Adipocyte (in vitro differentiated cells): ENCODE measurements at regions not wholly inside any gene's neighbourhood (a gene's known extent, or its start where the extent isn't known, plus 50 kb on each side); places are given as distances from the start of the nearest gene placed in this dataset.
A peak's percentile ranks its signal among the peaks of the same experiment; 100 is the strongest.

Experiments
- DNase-seq: peaks from one replicate; pipeline ENCODE4 v3.0.0-alpha.2; 2015; ENCODE audit warnings: low read depth
- H3K27me3 ChIP-seq: replicated peaks from 2 replicates; pipeline ENCODE4 v1.7.0; 2013; ENCODE audit warnings: mild to moderate bottlenecking, low read length, moderate library complexity; ENCODE audit not compliant: control insufficient read depth, insufficient read depth
- H3K36me3 ChIP-seq: 2 replicates; pipeline ENCODE4 v1.7.0; 2013; ENCODE audit warnings: low read length, mild to moderate bottlenecking, moderate library complexity; ENCODE audit not compliant: control insufficient read depth, insufficient read depth, severe bottlenecking
- H3K4me1 ChIP-seq: 2 replicates; pipeline ENCODE4 v1.7.0; 2013; ENCODE audit warnings: mild to moderate bottlenecking, low read length, moderate library complexity; ENCODE audit not compliant: control insufficient read depth, insufficient read depth
- H3K4me3 ChIP-seq: 2 replicates; pipeline ENCODE4 v1.7.0; 2013; ENCODE audit warnings: mild to moderate bottlenecking, low read length, moderate library complexity
- H3K9ac ChIP-seq: 2 replicates; pipeline ENCODE4 v1.7.0; 2013; ENCODE audit warnings: mild to moderate bottlenecking, low read length, moderate library complexity
- H3K9me3 ChIP-seq: 2 replicates; pipeline ENCODE4 v1.7.0; 2013; ENCODE audit warnings: mild to moderate bottlenecking, low read length, moderate library complexity; ENCODE audit not compliant: control insufficient read depth

- Histone ChIP-seq H3K36me3 (no peaks in the 10 kb centered on the region), H3K4me1 (no peaks in the 10 kb centered on the region), H3K9me3 (no peaks in the 10 kb centered on the region), H3K4me3 (no peak overlapping the region), H3K9ac (no peak overlapping the region), H3K27me3 (no peaks in the 10 kb centered on the region)
- peak; percentile 12 for DNase-seq
These were observed 564.4 kb downstream of the HAO1 start for GRCh38 chr20:7375905-7376304.

GRCh38 chr20:7378864-7379605 is 561.2 kb downstream of the HAO1 start:
- Histone ChIP-seq H3K36me3 (no peaks in the 10 kb centered on the region), H3K4me1 (no peaks in the 10 kb centered on the region), H3K9ac (no peak overlapping the region), H3K4me3 (no peak overlapping the region), H3K27me3 (no peaks in the 10 kb centered on the region), H3K9me3 (no peaks in the 10 kb centered on the region)
- no peak for DNase-seq

- DNase-seq = no peak
- no peak overlapping the region for H3K4me3 ChIP-seq
- H3K9me3 ChIP-seq = no peaks in the 10 kb centered on the region
- no peak overlapping the region for H3K9ac ChIP-seq
- H3K36me3 ChIP-seq = no peaks in the 10 kb centered on the region
- no peaks in the 10 kb centered on the region for H3K27me3 ChIP-seq
- no peaks in the 10 kb centered on the region for H3K4me1 ChIP-seq
These were observed 560.5 kb downstream of the HAO1 start for GRCh38 chr20:7379621-7380220.

- no peaks in the 10 kb centered on the region for H3K27me3 ChIP-seq
- DNase-seq = no peak
- H3K36me3 ChIP-seq = no peaks in the 10 kb centered on the region
- H3K4me1 ChIP-seq = no peaks in the 10 kb centered on the region
- H3K4me3 ChIP-seq = no peak overlapping the region
- no peak overlapping the region for H3K9ac ChIP-seq
- H3K9me3 ChIP-seq = no peaks in the 10 kb centered on the region
These were observed 557.0 kb downstream of the HAO1 start for GRCh38 chr20:7383216-7383615.

- Histone ChIP-seq H3K9ac (no peak overlapping the region), H3K36me3 (no peaks in the 10 kb centered on the region), H3K27me3 (no peaks in the 10 kb centered on the region), H3K4me1 (no peaks in the 10 kb centered on the region), H3K4me3 (no peak overlapping the region), H3K9me3 (no peaks in the 10 kb centered on the region)
- DNase-seq = no peak
These were observed 552.5 kb downstream of the HAO1 start for GRCh38 chr20:7387638-7388193.

GRCh38 chr20:7389216-7389615 is 551.0 kb downstream of the HAO1 start:
- DNase-seq = no peak
- Histone ChIP-seq H3K36me3 (no peaks in the 10 kb centered on the region), H3K4me3 (no peak overlapping the region), H3K4me1 (no peaks in the 10 kb centered on the region), H3K9ac (no peak overlapping the region), H3K9me3 (no peaks in the 10 kb centered on the region), H3K27me3 (no peaks in the 10 kb centered on the region)

- no peak overlapping the region for H3K4me3 ChIP-seq
- no peak overlapping the region for H3K9ac ChIP-seq
- DNase-seq = no peak
- peaks cover 6% of the 10 kb centered on the region for H3K9me3 ChIP-seq
- no peaks in the 10 kb centered on the region for H3K4me1 ChIP-seq
- no peaks in the 10 kb centered on the region for H3K36me3 ChIP-seq
- peaks cover 5% of the 10 kb centered on the region for H3K27me3 ChIP-seq
These were observed 547.6 kb downstream of the HAO1 start for GRCh38 chr20:7392542-7393206.

GRCh38 chr20:7399114-7399513 is 541.1 kb downstream of the HAO1 start:
- H3K27me3 ChIP-seq = peaks cover 10% of the 10 kb centered on the region
- H3K4me3 ChIP-seq = no peak overlapping the region
- no peaks in the 10 kb centered on the region for H3K36me3 ChIP-seq
- no peak overlapping the region for H3K9ac ChIP-seq
- no peaks in the 10 kb centered on the region for H3K4me1 ChIP-seq
- peaks cover 6% of the 10 kb centered on the region for H3K9me3 ChIP-seq
- DNase-seq = no peak

- Histone ChIP-seq H3K27me3 (peaks cover 10% of the 10 kb centered on the region), H3K9me3 (peaks cover 6% of the 10 kb centered on the region), H3K4me1 (no peaks in the 10 kb centered on the region), H3K36me3 (no peaks in the 10 kb centered on the region), H3K4me3 (no peak overlapping the region), H3K9ac (no peak overlapping the region)
- no peak for DNase-seq
These were observed 540.7 kb downstream of the HAO1 start for GRCh38 chr20:7399575-7399974.

GRCh38 chr20:7406671-7407070 is 533.6 kb downstream of the HAO1 start:
- Histone ChIP-seq H3K4me3 (no peak overlapping the region), H3K4me1 (no peaks in the 10 kb centered on the region), H3K36me3 (no peaks in the 10 kb centered on the region), H3K9ac (no peak overlapping the region), H3K27me3 (peaks cover 4% of the 10 kb centered on the region), H3K9me3 (no peaks in the 10 kb centered on the region)
- no peak for DNase-seq

- Histone ChIP-seq H3K4me1 (no peaks in the 10 kb centered on the region), H3K27me3 (no peaks in the 10 kb centered on the region), H3K4me3 (no peak overlapping the region), H3K9me3 (no peaks in the 10 kb centered on the region), H3K36me3 (no peaks in the 10 kb centered on the region), H3K9ac (no peak overlapping the region)
- no peak for DNase-seq
These were observed 530.1 kb downstream of the HAO1 start for GRCh38 chr20:7410150-7410549.
